ENCODE measurements at regions not wholly inside any gene's neighbourhood (a gene's known extent, or its start where the extent isn't known, plus 50 kb on each side); places are given as distances from the start of the nearest gene placed in this dataset.
"Not testable (repeated sequence)": the region's sequence is repeated elsewhere in the genome, so short reads cannot be mapped to it uniquely, and the experiment has no call there.

- no peak for DNase-seq
Observed at GRCh38 chr13:111627596-111627995, 307.2 kb downstream of the TEX29 start.

DNA sequence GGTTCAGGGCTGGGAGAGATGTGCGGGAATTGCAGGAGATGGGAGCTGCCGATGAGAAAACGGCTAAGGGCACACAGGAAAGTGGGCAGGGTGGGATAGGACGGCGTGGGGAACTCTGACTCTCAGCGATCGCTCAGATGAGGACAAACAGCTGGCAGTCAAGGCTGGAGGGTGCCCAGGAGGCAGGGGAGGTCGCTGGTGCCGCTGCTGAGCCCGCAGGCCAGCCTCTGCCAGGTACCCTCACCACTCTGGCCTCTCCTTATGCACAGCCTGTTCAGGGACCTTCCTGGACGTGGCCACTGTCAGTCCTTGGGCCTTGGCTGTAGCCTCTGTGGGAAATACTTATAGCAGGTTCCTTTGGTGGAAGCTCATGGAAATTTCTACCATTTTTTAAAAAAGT lies 308.6 kb downstream of the TEX29 start:
- DNase-seq = no peak

DNA sequence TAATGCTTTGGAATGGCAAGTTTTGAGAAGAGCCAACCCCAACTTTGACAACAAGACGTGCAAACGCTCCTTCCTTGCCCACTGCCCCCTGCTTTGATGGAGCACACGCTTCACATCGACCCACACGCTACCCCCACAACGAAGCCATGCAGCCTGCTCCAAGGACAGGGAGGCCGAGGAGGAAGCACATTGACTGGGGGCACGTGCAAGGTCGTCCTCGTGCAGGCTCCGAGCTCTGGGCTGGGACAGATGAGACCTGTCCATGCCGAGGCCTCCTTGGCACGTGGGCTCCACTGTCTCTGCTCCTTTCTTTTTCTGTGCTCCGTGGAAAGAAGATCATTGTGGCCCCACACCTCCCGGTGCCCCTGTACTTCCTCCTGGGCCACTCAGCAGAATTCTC lies 309.0 kb downstream of the TEX29 start:
- no peak for DNase-seq

DNA sequence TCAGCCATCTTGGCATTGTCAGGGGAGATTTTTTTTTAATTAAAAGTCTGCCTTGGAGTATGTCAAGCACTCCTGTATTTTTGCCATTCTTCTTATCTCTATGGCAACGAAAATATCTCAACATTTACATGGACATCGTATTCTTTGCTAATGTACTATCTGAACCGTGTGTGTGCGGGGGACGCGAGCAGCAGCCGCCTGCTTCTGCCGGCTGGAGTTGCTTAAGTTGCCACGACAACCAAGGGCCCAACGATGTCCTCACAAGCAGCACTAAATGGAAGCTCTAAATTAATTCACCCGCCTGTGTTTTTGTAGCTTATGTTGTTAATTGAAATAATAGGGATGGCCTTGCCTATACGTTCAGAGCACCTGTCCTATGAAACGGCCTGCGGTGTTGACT lies 309.5 kb downstream of the TEX29 start:
- DNase-seq = no peak

GRCh38 chr13:111630406-111630805 lies 310.0 kb downstream of the TEX29 start:
- DNase-seq = no peak

GRCh38 chr13:111631271-111631670 lies 310.8 kb downstream of the TEX29 start:
- DNase-seq = not testable (repeated sequence)

DNA sequence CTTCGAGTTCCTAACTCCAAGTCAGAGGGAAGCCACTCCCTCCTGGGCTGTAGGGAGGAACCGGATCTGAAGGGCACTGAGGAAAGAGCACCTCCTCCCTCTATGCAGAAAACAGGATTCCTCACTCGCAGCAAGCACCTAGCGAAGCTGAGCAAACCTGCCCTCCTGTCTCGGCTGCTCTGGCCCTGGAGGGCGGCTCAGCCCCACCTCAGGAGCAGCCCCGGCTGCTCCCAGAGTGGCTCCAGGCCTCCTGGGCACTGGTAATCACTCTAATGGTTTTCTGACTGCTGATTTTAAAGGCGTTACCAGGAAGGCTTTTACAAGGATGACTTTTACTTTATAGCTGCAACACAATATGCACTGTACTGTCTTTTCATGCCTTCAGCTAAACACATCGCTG lies 312.5 kb downstream of the TEX29 start:
- DNase-seq = no peak

- DNase-seq = no peak
Observed at GRCh38 chr13:111633401-111633800, 313.0 kb downstream of the TEX29 start.

DNA sequence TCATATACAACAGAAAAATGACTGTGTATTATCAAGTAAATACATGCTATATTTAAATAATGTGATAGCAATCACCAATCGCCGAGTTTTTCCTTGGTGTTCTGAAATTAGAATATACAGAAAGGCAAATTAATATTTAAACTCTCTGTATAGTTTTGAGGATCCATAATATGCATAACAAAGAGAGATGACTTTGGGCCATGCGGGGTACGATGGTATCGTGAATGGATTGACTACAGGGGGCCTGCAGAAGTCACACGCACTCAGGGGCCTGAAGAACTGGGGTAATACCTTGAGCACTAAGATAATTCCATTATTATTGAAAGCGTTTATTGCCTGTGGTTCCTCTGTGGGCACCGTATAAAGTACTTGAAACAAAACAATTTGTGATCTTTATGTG lies 314.0 kb downstream of the TEX29 start:
- DNase-seq = no peak

- DNase-seq = no peak
Observed at GRCh38 chr13:111636271-111636670, 315.8 kb downstream of the TEX29 start.

DNA sequence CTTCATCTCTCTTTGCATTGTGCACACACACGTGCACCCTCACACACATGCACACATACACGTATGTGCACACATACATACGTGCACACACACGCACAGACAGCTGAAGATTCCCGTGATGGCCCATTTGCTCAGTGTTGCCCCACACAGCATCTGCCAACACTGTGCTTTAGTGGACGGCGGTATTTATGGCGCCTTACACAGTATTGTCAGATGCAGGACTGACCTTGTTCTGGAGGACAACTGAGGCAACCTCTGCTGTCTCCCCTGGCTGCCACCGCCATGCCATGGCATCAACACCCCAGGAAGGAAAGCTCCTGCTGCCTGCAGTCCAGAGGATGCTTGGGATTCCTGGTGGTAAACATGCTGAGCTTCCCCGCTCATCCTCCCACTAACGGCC lies 316.4 kb downstream of the TEX29 start:
- DNase-seq = no peak

DNA sequence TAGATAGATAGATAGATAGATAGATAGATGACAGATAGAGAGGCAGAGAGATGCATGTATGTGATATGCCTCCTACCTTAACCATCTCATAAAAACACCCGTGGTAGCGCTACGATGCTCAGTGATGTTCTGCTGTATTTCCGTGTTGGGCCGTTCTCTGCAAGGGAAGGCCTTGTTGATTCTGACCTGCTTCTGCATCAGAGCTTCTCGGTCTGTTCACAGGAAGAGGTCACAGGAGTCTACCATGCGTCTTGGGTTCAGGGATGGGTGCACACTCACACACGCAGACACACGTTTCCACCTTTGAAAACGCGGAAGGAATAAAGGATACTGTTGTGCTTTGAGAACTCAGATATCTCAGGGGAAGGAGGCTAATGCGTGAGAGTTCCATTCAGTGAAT lies 316.9 kb downstream of the TEX29 start:
- no peak for DNase-seq

DNA sequence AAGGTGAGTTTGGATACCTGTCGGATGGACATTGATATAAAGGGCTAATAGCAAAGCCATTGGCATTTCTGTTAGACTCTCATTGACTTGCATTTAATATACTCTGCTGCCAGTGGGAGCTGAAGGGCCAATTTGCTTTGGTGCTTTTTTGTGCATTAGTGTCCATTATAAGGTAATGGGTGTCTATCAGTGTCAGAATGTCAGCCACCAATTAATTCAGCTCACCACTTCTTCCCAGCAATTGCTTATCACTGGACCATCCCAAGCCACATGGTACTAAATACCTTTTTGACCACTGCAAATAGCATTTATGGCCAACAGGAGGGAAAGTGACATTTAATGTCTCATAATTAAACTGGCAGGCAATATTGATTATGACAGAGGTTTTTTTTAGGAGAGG lies 317.8 kb downstream of the TEX29 start:
- DNase-seq = no peak

- DNase-seq = no peak
Observed at GRCh38 chr13:111639196-111639705, 318.8 kb downstream of the TEX29 start.

GRCh38 chr13:111640006-111640405 lies 319.6 kb downstream of the TEX29 start:
- DNase-seq = no peak

GRCh38 chr13:111640476-111640875 lies 320.0 kb downstream of the TEX29 start:
- no peak for DNase-seq

DNA sequence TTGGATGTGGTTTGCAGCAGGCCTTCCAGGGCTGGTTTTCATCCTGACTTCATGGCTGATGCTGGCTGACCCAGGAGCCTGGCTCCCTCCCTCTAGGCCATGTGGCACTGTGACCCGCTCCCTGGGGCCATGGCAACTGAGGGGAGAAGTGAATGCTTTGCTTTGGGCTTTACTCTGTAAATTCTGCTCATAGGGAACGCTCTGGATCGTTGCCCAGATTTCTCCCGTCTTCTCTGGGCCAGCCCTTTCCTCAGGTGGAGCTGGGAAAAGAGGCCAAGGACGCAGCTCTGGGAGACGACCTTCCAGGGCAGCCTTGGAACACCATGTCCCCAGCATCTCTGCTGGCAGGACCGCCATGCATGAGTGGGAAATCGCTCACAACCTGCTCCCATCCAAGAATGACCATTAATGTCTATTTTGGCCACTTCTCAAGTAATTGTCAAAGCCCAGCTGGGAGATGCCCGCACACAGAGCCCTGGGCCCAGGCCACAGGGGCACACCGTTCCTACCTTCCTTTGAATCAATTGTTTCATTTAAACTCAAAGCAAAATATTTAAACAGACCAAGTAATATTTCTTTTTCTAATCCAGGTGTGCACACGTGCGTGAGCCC lies 321.8 kb downstream of the TEX29 start:
- DNase-seq = no peak

DNA sequence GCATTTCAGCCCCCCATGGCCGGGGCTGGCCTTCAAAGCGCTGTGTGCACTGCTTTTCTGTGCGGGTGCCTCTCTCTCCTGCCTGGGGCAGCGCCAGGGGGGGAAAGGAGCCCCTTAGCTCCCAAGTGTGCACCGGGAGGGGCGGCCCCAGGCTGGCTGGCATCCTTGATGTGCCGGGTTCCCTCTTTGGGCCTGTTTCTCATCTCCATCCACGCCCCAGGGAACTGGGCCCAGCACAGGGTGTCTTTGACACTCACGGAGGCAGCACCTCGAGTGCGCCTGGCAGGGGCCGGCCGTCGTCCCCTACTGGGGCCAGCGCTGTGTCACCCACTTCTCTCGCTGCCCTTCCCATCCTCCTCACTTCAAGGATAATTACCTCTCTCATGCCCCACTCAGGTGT lies 324.3 kb downstream of the TEX29 start:
- no peak for DNase-seq

DNA sequence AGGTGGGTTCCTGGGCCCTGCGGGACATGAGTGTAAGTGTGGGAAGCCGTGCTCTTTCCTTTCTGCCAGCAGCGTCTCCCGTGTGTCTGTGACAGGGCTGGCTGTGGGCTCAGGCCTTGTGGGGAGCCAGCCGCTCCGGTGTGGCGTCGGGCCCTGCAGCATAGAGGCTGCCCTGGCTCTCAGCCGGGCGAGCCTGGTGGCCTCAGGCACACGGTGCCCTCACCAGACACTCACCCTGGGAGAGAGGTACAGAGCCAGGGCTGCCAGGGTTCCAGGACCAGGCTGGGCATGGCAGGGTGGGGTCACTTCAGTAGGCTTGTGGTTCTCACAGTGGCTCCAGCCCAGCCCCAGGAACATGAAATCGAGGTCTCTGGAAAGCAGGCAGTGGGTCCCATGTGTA lies 324.8 kb downstream of the TEX29 start:
- no peak for DNase-seq

- no peak for DNase-seq
Observed at GRCh38 chr13:111645598-111646455, 325.4 kb downstream of the TEX29 start.

DNA sequence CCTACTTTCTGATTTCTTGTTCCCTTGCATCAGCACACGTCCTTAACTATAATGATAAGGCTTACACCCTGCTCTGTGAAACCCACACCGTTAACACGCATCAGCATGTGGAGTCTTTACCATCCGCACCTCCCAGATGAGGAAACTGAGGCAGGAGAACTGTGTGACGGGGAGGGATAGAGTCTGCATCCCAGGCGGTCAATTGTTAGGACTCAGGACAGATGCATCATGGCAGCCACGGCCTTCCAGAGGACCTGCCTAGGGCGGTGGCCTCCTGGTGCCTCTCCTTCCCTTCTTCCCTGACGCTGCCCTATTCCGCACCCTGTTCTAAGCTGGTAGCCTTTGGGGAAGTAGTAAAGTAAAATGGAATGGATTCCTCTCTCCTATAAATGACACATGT lies 326.0 kb downstream of the TEX29 start:
- DNase-seq = no peak

DNA sequence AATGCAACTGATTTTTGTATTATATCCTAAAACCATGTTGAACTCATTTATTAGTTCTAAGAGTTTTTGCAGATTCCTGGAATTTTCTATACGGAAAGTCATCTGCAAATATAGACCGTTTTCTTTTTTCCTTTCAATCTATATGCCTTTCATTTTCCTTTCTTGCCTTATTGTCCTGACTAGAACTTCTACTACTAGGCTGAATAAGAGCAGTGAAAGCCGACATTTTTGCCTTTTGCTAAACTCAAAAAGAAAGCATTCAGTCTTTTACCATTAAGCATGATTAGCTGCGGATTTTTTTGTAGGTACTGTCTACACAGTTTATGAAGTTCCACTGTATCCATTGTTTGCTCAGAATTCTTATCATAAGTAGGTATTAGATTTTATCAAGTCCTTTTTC lies 328.4 kb downstream of the TEX29 start:
- no peak for DNase-seq

DNA sequence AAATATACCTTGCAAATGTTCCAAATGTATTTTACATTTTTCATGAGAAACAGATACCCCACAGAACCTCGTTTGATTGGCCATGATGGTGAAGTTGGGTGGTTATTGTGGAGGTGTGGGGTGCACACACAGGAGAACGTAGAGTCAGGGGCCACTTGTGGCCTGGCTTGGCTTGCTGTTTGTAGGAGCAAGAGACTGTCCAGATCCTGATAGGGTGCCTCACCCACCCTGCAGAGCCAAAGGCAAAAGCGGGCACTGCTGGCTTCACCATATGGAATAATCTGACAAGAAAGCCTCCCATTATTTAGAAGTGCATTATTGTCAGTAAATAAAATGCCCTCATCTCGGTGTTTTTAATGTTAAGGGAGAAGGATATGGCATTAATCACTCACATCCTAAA lies 330.2 kb downstream of the TEX29 start:
- DNase-seq = no peak

GRCh38 chr13:111652676-111653075 lies 332.2 kb downstream of the TEX29 start:
- no peak for DNase-seq

- no peak for DNase-seq
Observed at GRCh38 chr13:111654531-111654930, 334.1 kb downstream of the TEX29 start.

Data from activated CD4-positive, alpha-beta T cell treated with anti-CD3 and anti-CD28 coated beads, Interleukin-2, amount 50 U/mL, for 4 hours (primary cell).